ENCODE measurements at regions not wholly inside any gene's neighbourhood (a gene's known extent, or its start where the extent isn't known, plus 50 kb on each side); places are given as distances from the start of the nearest gene placed in this dataset.

DNA sequence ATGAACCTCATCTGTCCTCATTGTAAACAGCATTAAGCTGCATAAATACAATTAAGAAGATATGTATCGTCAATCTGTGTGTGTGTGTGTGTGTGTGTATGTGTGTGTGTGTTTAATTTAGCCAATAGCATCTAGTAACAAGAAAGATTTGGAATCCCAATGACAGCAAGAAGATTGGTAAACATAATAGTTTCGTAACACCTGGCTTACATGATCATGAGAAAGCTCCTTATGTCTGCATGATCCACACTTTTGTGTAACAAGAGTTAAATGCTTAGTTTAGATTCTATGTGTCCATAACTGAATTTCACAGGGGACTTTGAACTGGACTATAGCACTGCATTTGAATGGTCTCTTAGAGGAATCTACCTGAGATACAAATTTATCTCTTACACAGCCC, 191.0 kb upstream of the BET1 start:
- no peak for TF ChIP-seq EZH2 (IDR thresholded peaks at IDR 0.05; ENCODE audit: low read length, unreplicated experiment)
- TF ChIP-seq CTCF (conservative IDR thresholded peaks at IDR 0.05; ENCODE audit: low read depth, low read length), result no peak
- TF ChIP-seq EZH2phosphoT487 (IDR thresholded peaks at IDR 0.05; ENCODE audit: borderline replicate concordance, low read length), result no peak
